K562 (cell line): ENCODE measurements at regions not wholly inside any gene's neighbourhood (a gene's known extent, or its start where the extent isn't known, plus 50 kb on each side); places are given as distances from the start of the nearest gene placed in this dataset.

ENCODE experiments used
- ATAC-seq: fragments of 200-7000 bp; cut with Tn5 transposase; 3 replicates; pipeline ENCODE4 v1.9.1; 2020; ENCODE audit warnings: moderate library complexity
- BruUV-seq: library from RNA; stranded (reverse); fragments of 400-500 nt; replicated peaks from 2 replicates; lab custom pipeline; 2021; lab: Mats Ljungman, UMichigan
- CTCF ChIA-PET: fragments of 300-600 bp; formaldehyde crosslinking; extraction: SDS; loops from one replicate; lab custom pipeline; 2021; ENCODE audit warnings: low intra/inter-chr PET ratio; lab: Yijun Ruan, JAX
- POLR2A ChIA-PET: fragments of 300-600, 350-650 bp; sonication (Branson Sonifier 250); formaldehyde crosslinking; extraction: SDS; loops from one replicate; lab custom pipeline; 2021; ENCODE audit warnings: antibody characterized with exemption, inconsistent platforms; lab: Yijun Ruan, JAX
- DNase-seq, 4 experiments: peaks; one replicate each; pipeline versions ENCODE4 v3.0.0 to v3.0.0-alpha.2; 2011 to 2018; ENCODE audit warnings: low spot score in 3 of 4, mixed read lengths in 3 of 4; ENCODE audit errors: extremely low read depth in 1 of 4
- FAIRE-seq: peaks from 2 replicates; lab custom pipeline; 2011; peaks lifted over from hg19 to GRCh38; lab: Jason Lieb, UNC
- H2AFZ ChIP-seq: 2 replicates; pipeline ENCODE4 v1.6.0; 2011; ENCODE audit warnings: low read depth, low read length, control low read depth, inconsistent platforms
- H3K27ac ChIP-seq: fragments of 200-600 bp; 3 replicates; pipeline ENCODE4 v1.8.0; 2011; ENCODE audit warnings: low read depth, mild to moderate bottlenecking, control low read depth, inconsistent platforms, low read length, moderate library complexity, mixed read lengths; ENCODE audit errors: extremely low read depth
- H3K27me3 ChIP-seq, 2 experiments: fragments of 300-600 bp in 1 of 2; 2 replicates in 1 of 2; 3 replicates in 1 of 2; pipeline versions ENCODE4 v1.6.0 to v1.8.0; 2011; ENCODE audit warnings: inconsistent platforms in 2 of 2, low read length in 2 of 2, mild to moderate bottlenecking in 1 of 2, mixed read lengths in 1 of 2, moderate library complexity in 1 of 2; ENCODE audit not compliant: control insufficient read depth in 2 of 2, insufficient read depth in 2 of 2
- H3K36me3 ChIP-seq: fragments of 300-600 bp; 3 replicates; pipeline ENCODE4 v1.8.0; 2011; ENCODE audit warnings: mild to moderate bottlenecking, low read length, inconsistent platforms; ENCODE audit not compliant: control insufficient read depth, insufficient read depth
- H3K4me1 ChIP-seq, 2 experiments: fragments of 200-600 bp in 1 of 2; replicated peaks in 1 of 2; 2 replicates in 1 of 2; 3 replicates in 1 of 2; pipeline versions ENCODE4 v1.5.1 to v1.8.0; 2011; ENCODE audit warnings: inconsistent platforms in 2 of 2, low read length in 2 of 2, mild to moderate bottlenecking in 1 of 2, mixed read lengths in 1 of 2, moderate library complexity in 1 of 2; ENCODE audit not compliant: control insufficient read depth in 2 of 2, insufficient read depth in 2 of 2
- H3K4me2 ChIP-seq: 2 replicates; pipeline ENCODE4 v1.6.1; 2011; ENCODE audit warnings: low read length, control low read depth, inconsistent platforms, mixed read lengths; ENCODE audit not compliant: insufficient read depth
- H3K4me3 ChIP-seq: fragments of 200-600 bp; sonication (generic), shearing (Covaris generic); 2 replicates; pipeline ENCODE4 v1.5.1; 2016; ENCODE audit warnings: control low read depth, inconsistent platforms
- H3K79me2 ChIP-seq: fragments of 200-600 bp; 3 replicates; pipeline ENCODE4 v1.8.0; 2011; ENCODE audit warnings: low read length, inconsistent platforms; ENCODE audit not compliant: control insufficient read depth, insufficient read depth
- H3K9ac ChIP-seq, 2 experiments: 2 replicates each; pipeline versions ENCODE4 v1.6.0 to v1.6.1; 2011; ENCODE audit warnings: low read depth in 2 of 2, low read length in 2 of 2, control low read depth in 1 of 2, inconsistent platforms in 1 of 2, mild to moderate bottlenecking in 1 of 2, mixed read lengths in 1 of 2; ENCODE audit not compliant: insufficient read depth in 1 of 2
- H3K9me1 ChIP-seq: one replicate; pipeline ENCODE4 v1.6.0; 2011; ENCODE audit warnings: inconsistent platforms, mild to moderate bottlenecking, low read length, moderate library complexity; ENCODE audit not compliant: control insufficient read depth, insufficient read depth
- H3K9me3 ChIP-seq: replicated peaks from 2 replicates; pipeline ENCODE4 v1.5.1; 2011; ENCODE audit warnings: low read depth, low read length, inconsistent platforms; ENCODE audit not compliant: control insufficient read depth, insufficient read depth
- H4K20me1 ChIP-seq: replicated peaks from 2 replicates; pipeline ENCODE4 v1.6.1; 2011; ENCODE audit warnings: low read length, inconsistent platforms, mixed read lengths; ENCODE audit not compliant: control insufficient read depth, insufficient read depth
- CAMTA2 ChIP-seq: fragments of 250-450 bp; sonication (Bioruptor Pico); conservative IDR thresholded peaks from 2 replicates; pipeline ENCODE4 v1.5.1; 2022
- CREBBP ChIP-seq: IDR thresholded peaks from one replicate; pipeline ENCODE4 v1.6.1; 2012; ENCODE audit warnings: low read depth, mild to moderate bottlenecking, control low read depth, inconsistent platforms, low read length
- CTCFL ChIP-seq: IDR thresholded peaks from 2 replicates; pipeline ENCODE4 v1.6.1; 2011; ENCODE audit warnings: borderline replicate concordance, low read depth, mild to moderate bottlenecking, moderate library complexity, low read length; ENCODE audit not compliant: insufficient read depth, poor library complexity, severe bottlenecking
- JUNB ChIP-seq: fragments of 450-650 bp; formaldehyde crosslinking; conservative IDR thresholded peaks from 2 replicates; pipeline ENCODE4 v1.4.0; 2020; ENCODE audit warnings: mild to moderate bottlenecking
- MTA3 ChIP-seq: fragments of 450-650 bp; formaldehyde crosslinking; IDR thresholded peaks from 2 replicates; pipeline ENCODE4 v1.6.1; 2017; ENCODE audit warnings: mild to moderate bottlenecking, borderline replicate concordance
- SRSF9 ChIP-seq: fragments of 200-400 bp; formaldehyde crosslinking; IDR thresholded peaks from 2 replicates; pipeline ENCODE4 v1.6.1; 2017; ENCODE audit warnings: low read depth, low read length, borderline replicate concordance
- TSHZ1 ChIP-seq: fragments of 250-450 bp; sonication (Bioruptor Pico); IDR thresholded peaks from 2 replicates; pipeline ENCODE4 v1.4.0; 2020; ENCODE audit warnings: mild to moderate bottlenecking, moderate library complexity
- WGBS: fragments of 100-300 bp; shearing (Covaris generic); methylation state at CpG from one replicate; pipeline ENCODE4 v1.1.6; 2016; ENCODE audit warnings: low coverage, mixed read lengths; ENCODE audit not compliant: insufficient coverage; ENCODE audit errors: missing lambda C conversion rate; 5-methylcytosine and 5-hydroxymethylcytosine counted together
- in situ Hi-C: fragments of 300-500 bp; cut with MboI; formaldehyde crosslinking; loops from 4 replicates; pipeline ENCODE4 v1.15.0; 2018; ENCODE audit warnings: inconsistent platforms, mixed read lengths
- intact Hi-C: fragments of 100-400 bp; cut with micrococcal nuclease; formaldehyde crosslinking; loops from 2 replicates; pipeline ENCODE4 v1.14.2; 2022
- TF ChIP-seq, protein P1 (sequence below): fragments of 250-450 bp; sonication (Bioruptor Pico); IDR thresholded peaks from 2 replicates; pipeline ENCODE4 v1.4.0; 2020

DNA sequence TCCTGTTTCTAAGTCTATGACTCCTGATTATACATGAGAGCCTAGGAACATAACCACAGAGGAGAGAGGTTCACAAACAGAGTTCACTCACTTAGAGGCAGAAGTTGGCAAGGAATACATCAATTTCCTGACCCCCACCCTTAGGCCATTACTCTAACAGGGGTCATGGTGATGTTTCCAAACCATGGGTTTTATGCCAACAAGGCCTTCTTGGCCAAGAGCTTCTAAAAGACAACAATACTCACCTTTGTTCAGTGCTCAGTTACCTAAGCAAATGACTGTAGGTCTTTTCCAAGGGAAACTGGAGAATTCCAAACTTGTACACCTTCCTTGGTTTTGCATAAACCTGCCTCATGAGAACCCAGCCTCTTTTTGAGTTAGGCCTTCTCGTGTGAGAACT lies 52.6 kb downstream of the ERICH4 start:
- H3K27me3 ChIP-seq = peaks cover 0 to 29% of the 10 kb centered on the region in 2 experiments; a peak in 3 of 5 replicates
- no peak for FAIRE-seq
- intact Hi-C loops (no loop called here), in situ Hi-C loops (no loop called here)
- ATAC-seq = no peak
- no peak overlapping the region for H3K4me2 ChIP-seq
- no peaks in the 10 kb centered on the region for H3K36me3 ChIP-seq
- TF ChIP-seq, protein P1, sequence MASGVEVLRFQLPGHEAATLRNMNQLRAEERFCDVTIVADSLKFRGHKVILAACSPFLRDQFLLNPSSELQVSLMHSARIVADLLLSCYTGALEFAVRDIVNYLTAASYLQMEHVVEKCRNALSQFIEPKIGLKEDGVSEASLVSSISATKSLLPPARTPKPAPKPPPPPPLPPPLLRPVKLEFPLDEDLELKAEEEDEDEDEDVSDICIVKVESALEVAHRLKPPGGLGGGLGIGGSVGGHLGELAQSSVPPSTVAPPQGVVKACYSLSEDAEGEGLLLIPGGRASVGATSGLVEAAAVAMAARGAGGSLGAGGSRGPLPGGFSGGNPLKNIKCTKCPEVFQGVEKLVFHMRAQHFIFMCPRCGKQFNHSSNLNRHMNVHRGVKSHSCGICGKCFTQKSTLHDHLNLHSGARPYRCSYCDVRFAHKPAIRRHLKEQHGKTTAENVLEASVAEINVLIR = no peak
- TF ChIP-seq CREBBP = no peak
- TF ChIP-seq CAMTA2 (CRISPR knock-in tag) = no peak
- TF ChIP-seq TSHZ1 (CRISPR knock-in tag) = no peak
- TF ChIP-seq CTCFL = no peak
- TF ChIP-seq JUNB (CRISPR knock-in tag) = no peak
- TF ChIP-seq MTA3 = no peak
- TF ChIP-seq SRSF9 = no peak
- ChIA-PET CTCF (no interaction called here), POLR2A (no interaction called here)
- H3K4me1 ChIP-seq = peaks cover 0 to 2% of the 10 kb centered on the region in 2 experiments; a peak in 2 of 5 replicates
- WGBS = 0% methylated on average over 1 of the region's 1 CpG
- H3K9ac ChIP-seq = no peak overlapping the region
- H3K27ac ChIP-seq = no peak overlapping the region
- no peak overlapping the region for H2AFZ ChIP-seq
- no TSS peak for BruUV-seq
- H3K9me1 ChIP-seq = no peaks in the 10 kb centered on the region
- no peaks in the 10 kb centered on the region for H3K9me3 ChIP-seq
- no peaks in the 10 kb centered on the region for H4K20me1 ChIP-seq
- no peaks in the 10 kb centered on the region for H3K79me2 ChIP-seq
- H3K4me3 ChIP-seq = no peak overlapping the region
- no peak for DNase-seq
